Gastrocnemius medialis (tissue), 4 donors: ENCODE measurements at regions not wholly inside any gene's neighbourhood (a gene's known extent, or its start where the extent isn't known, plus 50 kb on each side); places are given as distances from the start of the nearest gene placed in this dataset.

Experiments used
- ATAC-seq, 2 donors: fragments of 150-250 bp; one replicate each; pipeline ENCODE4 v1.9.1; 2016
- DNase-seq, 2 donors: peaks; one replicate each; pipeline ENCODE4 v3.0.0-alpha.2; 2019
- H3K27ac ChIP-seq, 4 donors: fragments of 200-600 bp; sonication (generic); 1 replicate in 1 of 4; 2 replicates in 3 of 4; pipeline ENCODE4 v1.5.1; 2016 to 2018; ENCODE audit warnings: mild to moderate bottlenecking in 2 of 4, moderate library complexity in 1 of 4
- H3K27me3 ChIP-seq, 3 donors: fragments of 200-600 bp; sonication (generic) in 2 of 3; 1 replicate in 1 of 3; 2 replicates in 2 of 3; pipeline versions ENCODE4 v1.5.1 to v1.6.0; 2016 to 2019; ENCODE audit warnings: mild to moderate bottlenecking in 1 of 3, moderate library complexity in 1 of 3
- H3K36me3 ChIP-seq, 2 donors: fragments of 200-600 bp; sonication (generic) in 1 of 2; one replicate each; pipeline ENCODE4 v1.5.1; 2017 to 2018
- H3K4me1 ChIP-seq, 2 donors: fragments of 200-600 bp; sonication (generic) in 1 of 2; one replicate each; pipeline ENCODE4 v1.5.1; 2016 to 2017; ENCODE audit warnings: mild to moderate bottlenecking in 2 of 2
- H3K4me3 ChIP-seq, 4 donors: fragments of 200-600 bp; sonication (generic) in 3 of 4; 1 replicate in 1 of 4; 2 replicates in 3 of 4; pipeline ENCODE4 v1.5.1; 2016 to 2019; ENCODE audit warnings: mild to moderate bottlenecking in 2 of 4
- H3K9me3 ChIP-seq, 3 donors: fragments of 200-600 bp; sonication (generic) in 2 of 3; 1 replicate in 1 of 3; 2 replicates in 2 of 3; pipeline ENCODE4 v1.5.1; 2016 to 2019
- CTCF ChIP-seq, 5 experiments: fragments of 450-650 bp in 3 of 5; fragments of 200-600 bp in 2 of 5; sonication (generic) in 2 of 5; IDR thresholded peaks in 4 of 5; conservative IDR thresholded peaks in 1 of 5; 1 replicate in 4 of 5; 2 replicates in 1 of 5; pipeline ENCODE4 v1.5.1; 2016 to 2019; ENCODE audit warnings: antibody characterized with exemption in 5 of 5, mild to moderate bottlenecking in 3 of 5, moderate library complexity in 3 of 5
- POLR2A ChIP-seq, 2 donors: fragments of 450-650 bp; IDR thresholded peaks; one replicate each; pipeline ENCODE4 v1.6.1; 2017; ENCODE audit warnings: antibody characterized with exemption in 2 of 2, mild to moderate bottlenecking in 2 of 2, moderate library complexity in 2 of 2
- in situ Hi-C, 4 donors: fragments of 200-750 bp; cut with MboI; loops; one replicate each; pipeline versions ENCODE4 v1.15.0 to v1.8.0; 2017; ENCODE audit warnings: low sequenced_read_pairs in 4 of 4
- intact Hi-C: fragments of 100-400 bp; cut with DNase I; formaldehyde crosslinking; loops from one replicate; pipeline ENCODE4 v1.15.1; 2023; ENCODE audit warnings: low total_unique reads

DNA sequence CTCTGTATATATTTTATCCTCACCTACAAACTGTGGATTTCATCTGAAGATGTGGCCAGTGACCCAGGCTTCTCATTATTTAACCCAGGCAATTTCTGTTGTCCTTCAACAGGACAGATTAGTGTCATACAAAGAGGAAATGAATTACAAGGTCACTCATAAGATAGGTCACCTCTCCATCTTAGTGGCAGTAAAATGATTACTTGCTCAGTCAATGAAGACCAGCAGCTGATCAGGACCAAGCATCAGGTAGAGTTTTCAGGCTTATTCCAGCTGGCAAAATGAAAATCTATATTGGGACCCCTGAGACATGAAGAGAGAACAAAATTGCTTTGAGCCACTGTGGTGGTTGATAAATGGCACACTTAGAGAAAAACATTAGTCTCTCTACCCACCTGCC, 135.2 kb upstream of the PRDM9 start:
- ATAC-seq (no peak), DNase-seq (no peak)
- no peak for TF ChIP-seq CTCF (IDR thresholded peaks at IDR 0.05 in 4 of 5, conservative IDR thresholded peaks at IDR 0.05 in 1 of 5)
- H3K27me3 ChIP-seq: no peaks in the 10 kb centered on the region
- no peaks in the 10 kb centered on the region for H3K9me3 ChIP-seq
- intact Hi-C loops: no loop called here
- H3K36me3 ChIP-seq: no peaks in the 10 kb centered on the region
- H3K4me1 ChIP-seq: peaks cover 0 to 3% of the 10 kb centered on the region in 2 donors
- in situ Hi-C loops: no loop called here
- H3K4me3 ChIP-seq: no peak overlapping the region
- H3K27ac ChIP-seq: no peak overlapping the region

GRCh38 chr5:23368393-23368792, 139.0 kb upstream of the PRDM9 start:
- in situ Hi-C loops (no loop called here), intact Hi-C loops (no loop called here)
- DNase-seq: no peak
- Histone ChIP-seq H3K27me3 (no peaks in the 10 kb centered on the region), H3K36me3 (no peaks in the 10 kb centered on the region), H3K9me3 (no peaks in the 10 kb centered on the region), H3K27ac (no peak overlapping the region), H3K4me1 (peaks cover 0 to 3% of the 10 kb centered on the region in 2 donors), H3K4me3 (no peak overlapping the region)
- no peak for ATAC-seq
- TF ChIP-seq POLR2A (IDR thresholded peaks at IDR 0.05) (no peak), CTCF (IDR thresholded peaks at IDR 0.05 in 4 of 5, conservative IDR thresholded peaks at IDR 0.05 in 1 of 5) (no peak)

DNA sequence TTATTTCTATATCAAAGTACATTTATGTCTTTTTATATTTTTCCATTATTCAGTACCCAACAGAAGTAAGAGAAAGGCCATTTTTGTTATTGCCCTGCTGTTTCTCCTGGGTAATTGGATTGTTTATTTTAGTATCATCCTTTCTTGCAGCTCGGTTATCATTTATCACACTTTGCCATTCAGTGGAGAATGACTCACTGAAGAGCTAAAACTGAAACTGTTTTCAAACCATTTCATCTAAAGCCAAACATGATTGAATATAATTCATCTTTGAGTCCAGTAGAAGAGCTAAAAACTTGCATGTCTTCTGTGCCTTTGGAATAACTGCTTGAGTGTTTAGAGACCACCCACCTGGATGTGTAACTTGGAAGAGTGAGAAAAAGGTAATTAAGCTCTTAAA, 139.5 kb upstream of the PRDM9 start:
- Histone ChIP-seq H3K36me3 (no peaks in the 10 kb centered on the region), H3K27me3 (no peaks in the 10 kb centered on the region), H3K27ac (no peak overlapping the region), H3K4me3 (no peak overlapping the region), H3K4me1 (peaks cover 0 to 3% of the 10 kb centered on the region in 2 donors), H3K9me3 (no peaks in the 10 kb centered on the region)
- in situ Hi-C loops: no loop called here
- TF ChIP-seq POLR2A (IDR thresholded peaks at IDR 0.05): no peak
- no peak for TF ChIP-seq CTCF (IDR thresholded peaks at IDR 0.05 in 4 of 5, conservative IDR thresholded peaks at IDR 0.05 in 1 of 5)
- intact Hi-C loops: no loop called here
- DNase-seq (no peak), ATAC-seq (no peak)

DNA sequence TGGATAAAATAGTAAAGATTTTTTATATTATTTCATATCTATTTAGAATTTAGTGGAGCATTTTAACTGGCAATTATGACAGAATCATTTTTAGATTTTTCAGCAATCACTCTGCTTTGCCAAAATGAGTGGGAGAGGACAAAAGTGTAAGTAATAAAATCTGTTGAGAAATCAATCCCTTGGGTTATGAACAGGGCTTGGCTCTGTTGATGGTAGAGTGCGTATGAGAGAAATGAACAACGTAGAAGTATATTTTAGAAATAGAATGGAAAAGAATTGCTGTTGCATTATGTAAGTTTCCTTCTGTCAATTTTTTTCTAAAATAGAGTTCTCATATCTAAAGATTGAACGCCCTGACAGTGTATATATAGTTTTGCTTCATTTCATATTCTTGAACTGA, 154.1 kb upstream of the PRDM9 start:
- no peak for ATAC-seq
- no peaks in the 10 kb centered on the region for H3K27me3 ChIP-seq
- no peak overlapping the region for H3K27ac ChIP-seq
- in situ Hi-C loops (no loop called here), intact Hi-C loops (no loop called here)
- no peak overlapping the region for H3K4me3 ChIP-seq
- DNase-seq: no peak
- no peaks in the 10 kb centered on the region for H3K4me1 ChIP-seq
- H3K36me3 ChIP-seq: no peaks in the 10 kb centered on the region
- TF ChIP-seq CTCF (IDR thresholded peaks at IDR 0.05 in 4 of 5, conservative IDR thresholded peaks at IDR 0.05 in 1 of 5): no peak
- TF ChIP-seq POLR2A (IDR thresholded peaks at IDR 0.05): no peak
- no peaks in the 10 kb centered on the region for H3K9me3 ChIP-seq

DNA sequence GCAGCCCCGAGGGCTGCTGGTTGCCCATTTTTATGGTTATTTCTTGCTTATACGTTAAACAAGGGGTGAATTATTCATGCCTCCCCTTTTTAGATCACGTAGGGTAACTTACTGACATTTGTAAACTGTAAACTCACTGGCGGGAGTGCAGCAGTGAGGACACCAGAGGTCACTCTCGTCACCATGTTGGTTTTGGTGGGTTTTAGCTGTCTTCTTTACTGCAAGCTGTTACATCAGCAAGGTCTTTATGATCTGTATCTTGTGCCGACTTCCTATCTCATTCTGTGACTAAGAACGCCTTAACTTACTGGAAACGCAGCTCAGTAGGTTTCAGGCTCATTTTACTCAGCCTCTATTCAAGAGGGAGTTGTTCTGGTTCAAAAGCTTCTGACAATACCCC, 155.0 kb upstream of the PRDM9 start:
- H3K4me1 ChIP-seq: no peaks in the 10 kb centered on the region
- no peaks in the 10 kb centered on the region for H3K36me3 ChIP-seq
- no peak overlapping the region for H3K4me3 ChIP-seq
- no peak overlapping the region for H3K27ac ChIP-seq
- H3K27me3 ChIP-seq: no peaks in the 10 kb centered on the region
- in situ Hi-C loops: no loop called here
- intact Hi-C loops: no loop called here
- no peaks in the 10 kb centered on the region for H3K9me3 ChIP-seq
- TF ChIP-seq POLR2A (IDR thresholded peaks at IDR 0.05) (no peak), CTCF (IDR thresholded peaks at IDR 0.05 in 4 of 5, conservative IDR thresholded peaks at IDR 0.05 in 1 of 5) (no peak)
- DNase-seq: no peak
- ATAC-seq: no peak
